Ovary (tissue), 3 donors: ENCODE measurements at regions not wholly inside any gene's neighbourhood (a gene's known extent, or its start where the extent isn't known, plus 50 kb on each side); places are given as distances from the start of the nearest gene placed in this dataset.

Experiments
- CTCF ChIP-seq, 3 donors: fragments of 450-650 bp in 2 of 3; fragments of 200-600 bp in 1 of 3; IDR thresholded peaks; one replicate each; pipeline versions ENCODE4 v1.5.1 to v1.8.0; 2016 to 2022; ENCODE audit warnings: antibody characterized with exemption in 3 of 3, mild to moderate bottlenecking in 1 of 3
- EP300 ChIP-seq: sonication (generic); formaldehyde crosslinking; IDR thresholded peaks from one replicate; pipeline ENCODE4 v1.6.1; 2017; ENCODE audit warnings: antibody characterized with exemption
- POLR2A ChIP-seq: fragments of 450-650 bp; IDR thresholded peaks from one replicate; pipeline ENCODE4 v1.6.1; 2017; ENCODE audit warnings: antibody characterized with exemption, mild to moderate bottlenecking, moderate library complexity
- donor health status: DM: no; HTN: no; CAD: no.

GRCh38 chr9:129390541-129390940 is 212.5 kb upstream of the IER5L start:
- TF ChIP-seq CTCF (IDR thresholded peaks at IDR 0.05), result no peak
- no peak for TF ChIP-seq POLR2A
- no peak for TF ChIP-seq EP300
